Hematopoietic multipotent progenitor cell treated with erythropoietin and hydrocortisone succinate and interleukin-3 and kit ligand, for 15 days (in vitro differentiated cells): ENCODE measurements at regions not wholly inside any gene's neighbourhood (a gene's known extent, or its start where the extent isn't known, plus 50 kb on each side); places are given as distances from the start of the nearest gene placed in this dataset.
"Not testable (repeated sequence)": the region's sequence is repeated elsewhere in the genome, so short reads cannot be mapped to it uniquely, and the experiment has no call there.

Experiments
- DNase-seq: peaks from one replicate; pipeline ENCODE4 v3.0.0-alpha.2; 2015; ENCODE audit warnings: low spot score

GRCh38 chr12:19666070-19666469 lies 226.8 kb downstream of the AEBP2 start:
- no peak for DNase-seq

- no peak for DNase-seq
These were observed 230.5 kb downstream of the AEBP2 start for GRCh38 chr12:19669793-19670192.

GRCh38 chr12:19671695-19672094 lies 232.4 kb downstream of the AEBP2 start:
- DNase-seq: no peak

DNA sequence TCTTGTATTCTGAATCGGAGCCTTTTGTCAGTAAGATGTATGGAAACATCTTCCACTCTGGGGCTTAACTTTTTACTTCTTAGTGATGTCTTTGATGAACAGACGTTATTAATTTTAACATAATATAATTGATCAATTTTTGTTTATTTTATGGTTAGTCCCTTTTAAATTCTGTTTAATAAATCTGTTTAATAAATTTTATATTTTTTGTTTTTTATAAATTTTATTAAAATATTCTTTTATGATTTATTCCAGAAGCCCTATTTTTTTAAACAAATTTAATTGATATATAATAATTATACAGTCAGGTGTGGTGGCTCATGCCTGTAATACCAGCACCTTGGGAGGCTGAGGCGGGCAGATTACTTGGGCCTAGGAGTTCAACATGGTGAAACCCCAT lies 235.1 kb downstream of the AEBP2 start:
- DNase-seq: no peak

- no peak for DNase-seq
These were observed 236.1 kb downstream of the AEBP2 start for GRCh38 chr12:19675361-19675760.

DNA sequence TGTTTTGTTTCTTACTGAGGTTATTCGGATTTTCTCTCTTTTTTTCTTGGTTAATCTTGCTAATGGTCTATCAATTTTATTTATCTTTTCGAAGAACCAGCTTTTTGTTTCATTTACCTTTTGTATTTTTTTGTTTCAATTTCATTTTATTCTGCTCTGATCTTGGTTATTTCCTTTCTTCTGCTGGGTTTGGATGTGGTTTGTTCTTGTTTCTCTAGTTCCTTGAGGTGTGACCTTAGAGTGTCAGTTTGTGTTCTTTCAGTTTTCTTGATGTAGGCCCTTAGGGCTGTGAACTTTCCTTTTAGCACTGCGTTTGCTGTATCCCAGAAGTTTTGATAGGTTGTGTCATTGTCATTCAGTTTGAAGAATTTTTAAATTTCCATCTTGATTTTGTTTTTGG lies 239.2 kb downstream of the AEBP2 start:
- DNase-seq: not testable (repeated sequence)

- no peak for DNase-seq
These were observed 241.7 kb downstream of the AEBP2 start for GRCh38 chr12:19681007-19681406.

GRCh38 chr12:19683178-19683927 lies 244.1 kb downstream of the AEBP2 start:
- no peak for DNase-seq

DNA sequence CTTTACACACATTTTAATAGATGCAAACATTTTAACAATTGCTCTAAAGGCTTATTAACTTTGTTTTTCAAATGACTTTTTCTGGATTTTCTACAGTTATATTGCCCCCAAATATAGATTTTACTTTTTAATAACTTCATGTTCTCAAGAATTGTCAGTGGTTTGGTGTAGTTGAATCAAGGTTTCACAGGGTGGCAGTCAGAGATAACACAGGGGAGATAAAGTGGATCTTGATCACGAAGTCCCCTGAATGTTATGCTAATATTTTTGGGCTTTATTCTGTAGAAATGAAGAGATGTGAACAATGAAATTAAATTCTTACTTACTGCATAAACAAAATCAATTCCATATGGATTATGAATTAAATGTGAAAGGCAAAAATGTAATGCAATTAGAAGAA lies 248.1 kb downstream of the AEBP2 start:
- no peak for DNase-seq

- DNase-seq: no peak
These were observed 249.2 kb downstream of the AEBP2 start for GRCh38 chr12:19688532-19688931.

GRCh38 chr12:19689226-19689625 lies 249.9 kb downstream of the AEBP2 start:
- DNase-seq: no peak

GRCh38 chr12:19689801-19690472 lies 250.6 kb downstream of the AEBP2 start:
- no peak for DNase-seq

DNA sequence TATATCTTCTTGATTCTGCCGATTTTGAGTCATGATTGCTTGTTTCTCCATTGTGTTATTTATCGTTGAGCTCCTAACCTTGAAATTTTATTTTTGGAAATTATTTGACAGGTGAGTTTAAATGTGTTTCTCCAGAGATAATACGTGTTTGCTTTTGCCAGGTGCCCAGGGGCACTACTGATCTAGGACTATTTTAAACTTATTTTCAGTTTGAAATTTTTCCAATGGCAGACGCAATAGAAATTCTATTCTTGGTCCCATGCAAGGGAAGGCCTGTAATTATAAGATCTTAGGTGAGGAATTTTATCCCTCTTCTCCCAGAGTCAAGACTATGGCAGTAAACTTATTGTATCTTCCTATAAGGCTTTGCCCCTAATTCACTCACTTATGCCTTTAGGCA lies 252.8 kb downstream of the AEBP2 start:
- DNase-seq: no peak

DNA sequence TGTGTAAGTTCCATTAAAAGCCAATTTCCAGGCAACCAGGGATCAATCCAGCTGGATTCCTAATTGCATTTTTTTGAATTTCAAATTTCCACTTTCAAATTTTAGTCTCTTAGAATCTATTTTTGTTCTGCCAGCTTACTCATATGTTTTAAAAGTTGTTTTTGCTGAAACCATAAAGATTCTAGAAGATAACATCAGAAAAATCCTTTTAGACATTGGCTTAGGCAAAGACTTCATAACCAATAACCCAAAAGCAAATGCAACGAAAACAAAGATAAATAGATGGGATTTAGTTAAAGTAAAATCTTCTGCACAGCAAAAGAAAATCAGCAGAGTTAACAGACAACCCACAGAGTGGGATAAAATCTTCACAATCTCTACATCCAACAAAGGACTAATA lies 253.3 kb downstream of the AEBP2 start:
- DNase-seq: no peak

DNA sequence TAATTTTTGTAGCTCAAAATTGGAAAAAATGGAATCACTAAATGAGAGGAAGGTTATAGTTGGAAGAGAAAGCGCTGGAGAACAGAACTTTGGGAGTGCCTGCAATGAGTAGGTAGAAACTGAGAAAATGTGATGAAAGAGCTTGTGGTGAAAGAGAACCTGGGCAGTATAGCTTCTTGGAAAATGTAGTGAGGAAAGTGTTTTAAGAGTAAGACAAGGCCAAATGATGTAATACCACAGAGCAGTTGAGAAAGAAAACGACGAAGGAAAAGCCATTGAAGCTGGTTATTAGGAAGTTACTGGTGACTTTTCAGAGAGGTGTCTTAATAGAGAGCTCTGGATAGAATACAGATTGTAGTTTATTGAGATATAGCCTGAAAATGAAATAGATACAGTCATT lies 255.3 kb downstream of the AEBP2 start:
- no peak for DNase-seq

DNA sequence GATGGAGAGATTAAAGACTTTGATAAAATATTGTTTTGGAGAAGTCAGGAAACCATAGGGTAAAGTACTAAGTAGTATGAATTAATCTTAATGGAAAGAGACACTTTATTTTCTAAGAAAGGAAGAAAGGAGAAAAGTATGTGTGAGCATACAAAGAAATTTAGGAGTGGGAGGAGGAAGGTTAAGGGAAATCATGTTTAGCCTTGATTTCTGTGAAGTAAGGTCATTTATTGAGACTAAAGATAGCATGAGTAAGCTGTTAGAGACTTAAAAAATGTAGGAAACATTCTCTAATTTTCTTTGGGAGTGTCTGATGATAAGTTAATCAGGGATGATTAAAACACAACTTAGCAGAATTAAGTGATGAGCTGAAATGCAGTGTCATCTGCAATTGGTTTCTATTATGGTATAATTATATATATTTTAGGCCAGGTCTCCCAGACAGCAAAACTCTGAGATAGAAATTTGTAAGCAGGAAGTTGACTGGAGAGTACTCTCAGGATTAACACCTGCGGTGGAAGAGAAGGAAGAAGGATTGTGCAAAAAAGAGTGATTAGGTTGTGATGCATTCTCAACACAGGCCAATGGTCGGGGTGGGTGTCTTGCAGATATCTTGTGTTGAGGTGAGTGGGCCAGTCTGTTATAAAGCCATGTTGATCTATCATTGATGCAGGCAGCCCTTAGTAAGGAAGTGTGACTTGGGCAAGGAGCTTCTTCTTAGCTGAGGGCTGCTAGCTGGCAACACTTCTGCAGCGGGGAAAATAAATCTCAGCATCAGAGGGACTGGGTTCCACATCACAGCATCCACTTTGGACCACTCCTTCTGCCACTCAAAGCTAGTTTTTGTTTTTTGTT lies 256.2 kb downstream of the AEBP2 start:
- DNase-seq: no peak

DNA sequence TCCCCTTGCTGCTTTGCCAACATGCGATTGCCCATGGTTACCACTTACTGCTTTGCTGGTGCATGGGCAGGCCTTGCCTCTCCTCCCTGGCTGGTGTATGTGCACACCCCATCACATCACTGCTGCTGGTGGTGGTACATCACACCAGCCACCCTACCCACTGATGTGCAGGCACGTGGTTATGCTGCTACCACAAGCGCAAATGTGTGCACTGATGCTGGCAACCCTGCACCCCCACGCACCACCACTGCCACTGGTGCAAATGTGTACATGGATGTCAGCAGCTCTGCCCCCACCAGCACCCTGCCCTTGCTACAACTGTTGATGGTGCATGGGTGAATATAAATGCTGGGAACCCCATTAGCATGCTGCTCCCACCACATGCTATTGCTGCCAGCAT lies 261.7 kb downstream of the AEBP2 start:
- no peak for DNase-seq

- DNase-seq: no peak
These were observed 265.7 kb downstream of the AEBP2 start for GRCh38 chr12:19704966-19705365.

DNA sequence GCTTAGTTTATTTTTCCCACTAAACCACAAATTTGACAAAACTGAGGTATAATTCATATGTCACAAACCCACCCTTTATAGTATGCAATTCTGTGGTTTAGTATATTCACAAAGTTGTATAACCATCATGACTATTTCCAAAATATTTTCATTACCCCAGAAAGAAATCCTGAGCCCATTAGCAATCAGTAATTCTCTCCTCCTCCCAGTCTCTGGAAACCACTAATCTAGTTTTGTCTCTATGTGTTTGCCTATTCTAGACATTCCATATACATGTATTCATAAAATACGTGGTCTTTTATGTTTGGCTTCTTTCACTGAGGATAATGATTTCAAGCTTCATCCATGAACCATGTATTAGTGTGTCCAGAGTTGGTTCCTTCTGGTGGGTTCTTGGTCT lies 267.6 kb downstream of the AEBP2 start:
- DNase-seq: no peak

DNA sequence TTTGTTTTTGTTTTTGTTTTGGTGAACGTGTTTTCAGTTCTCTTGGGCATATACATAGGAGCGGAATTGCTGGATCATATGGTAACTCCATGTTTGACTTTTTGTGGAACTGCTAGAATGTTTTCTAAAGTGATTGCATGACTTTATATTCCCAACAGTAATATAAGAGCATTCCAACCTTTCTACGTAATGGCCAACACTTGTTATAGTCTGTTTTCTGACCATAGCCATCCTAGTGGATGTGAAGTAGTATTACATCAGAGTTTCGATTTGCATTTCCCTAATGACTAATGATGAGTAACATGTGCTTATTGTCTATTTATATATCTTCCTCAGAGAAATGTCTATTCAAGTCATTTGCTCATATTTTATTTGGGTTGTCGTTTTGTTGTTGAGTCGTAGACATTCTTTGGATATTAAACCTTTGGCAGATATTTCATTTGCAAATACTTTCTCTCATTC lies 268.7 kb downstream of the AEBP2 start:
- no peak for DNase-seq

- DNase-seq: no peak
These were observed 270.6 kb downstream of the AEBP2 start for GRCh38 chr12:19709889-19710288.
